Naive thymus-derived CD8-positive, alpha-beta T cell (primary cell): ENCODE measurements at regions not wholly inside any gene's neighbourhood (a gene's known extent, or its start where the extent isn't known, plus 50 kb on each side); places are given as distances from the start of the nearest gene placed in this dataset.

ENCODE experiments used
- ATAC-seq, 2 donors: fragments of 150-1000 bp; cut with Tn5 transposase in 1 of 2; sonication (Bioruptor Pico), chemical (Tn5 transposase) in 1 of 2; 1 replicate in 1 of 2; 2 replicates in 1 of 2; pipeline ENCODE4 v1.10.0; 2021; ENCODE audit warnings: mild to moderate bottlenecking in 2 of 2, moderate library complexity in 2 of 2
- POLR2A ChIA-PET: fragments of 350-600 bp; sonication (Branson Sonifier 250); formaldehyde crosslinking; loops from one replicate; lab custom pipeline; 2021; ENCODE audit warnings: antibody characterized with exemption; lab: Charles Lee
- DNase-seq, 10 donors: peaks; one replicate each; pipeline versions ENCODE4 v3.0.0 to v3.0.0-alpha.2; 2020 to 2022
- H3K27ac Mint-ChIP-seq, 10 donors: one replicate each; pipeline ENCODE4 v1.8.0; 2020 to 2022; ENCODE audit warnings: mild to moderate bottlenecking in 10 of 10, mixed read lengths in 10 of 10, moderate library complexity in 4 of 10, inconsistent platforms in 1 of 10
- H3K27me3 Mint-ChIP-seq, 5 donors: one replicate each; pipeline ENCODE4 v1.8.0; 2021 to 2022; ENCODE audit warnings: mixed read lengths in 5 of 5
- H3K36me3 Mint-ChIP-seq, 3 donors: one replicate each; pipeline ENCODE4 v1.8.0; 2020 to 2022; ENCODE audit warnings: mixed read lengths in 3 of 3, mild to moderate bottlenecking in 2 of 3, inconsistent platforms in 1 of 3
- H3K4me1 Mint-ChIP-seq, 4 donors: one replicate each; pipeline ENCODE4 v1.8.0; 2021 to 2022; ENCODE audit warnings: mixed read lengths in 4 of 4
- H3K4me3 Mint-ChIP-seq, 10 donors: one replicate each; pipeline ENCODE4 v1.8.0; 2020 to 2022; ENCODE audit warnings: mild to moderate bottlenecking in 10 of 10, mixed read lengths in 10 of 10, moderate library complexity in 6 of 10, inconsistent platforms in 1 of 10
- H3K9me3 Mint-ChIP-seq, 9 donors: one replicate each; pipeline ENCODE4 v1.8.0; 2020 to 2022; ENCODE audit warnings: mixed read lengths in 9 of 9, mild to moderate bottlenecking in 3 of 9, inconsistent platforms in 1 of 9, moderate library complexity in 1 of 9

DNA sequence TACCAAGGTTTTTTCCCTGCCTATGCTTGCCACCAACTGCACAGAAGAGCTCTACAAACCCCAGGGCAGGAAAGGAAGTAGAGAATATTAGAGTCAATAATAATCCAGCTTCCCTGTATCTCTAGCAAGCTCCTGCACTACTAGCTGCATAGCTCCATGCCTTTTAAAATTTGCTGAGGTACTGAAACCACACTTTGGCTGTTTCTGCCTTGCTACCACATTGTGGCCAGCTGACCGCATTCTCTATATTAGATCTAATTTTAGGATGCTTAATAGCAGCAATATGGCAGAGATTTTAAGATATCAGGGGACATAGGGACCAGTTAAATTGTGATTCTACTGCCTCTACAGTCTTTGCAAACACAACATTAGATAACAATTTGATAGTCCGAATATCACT, 534.6 kb downstream of the MBD2 start:
- Mint-ChIP-seq H3K4me1 (peaks cover 0 to 2% (median 0%) of the 10 kb centered on the region in 4 donors), H3K9me3 (peaks cover 0 to 2% (median 0%) of the 10 kb centered on the region in 9 donors), H3K4me3 (no peak overlapping the region), H3K27me3 (no peaks in the 10 kb centered on the region), H3K27ac (no peak overlapping the region), H3K36me3 (no peaks in the 10 kb centered on the region)
- ATAC-seq (no peak), DNase-seq (no peak)
- POLR2A ChIA-PET, result no interaction called here

DNA sequence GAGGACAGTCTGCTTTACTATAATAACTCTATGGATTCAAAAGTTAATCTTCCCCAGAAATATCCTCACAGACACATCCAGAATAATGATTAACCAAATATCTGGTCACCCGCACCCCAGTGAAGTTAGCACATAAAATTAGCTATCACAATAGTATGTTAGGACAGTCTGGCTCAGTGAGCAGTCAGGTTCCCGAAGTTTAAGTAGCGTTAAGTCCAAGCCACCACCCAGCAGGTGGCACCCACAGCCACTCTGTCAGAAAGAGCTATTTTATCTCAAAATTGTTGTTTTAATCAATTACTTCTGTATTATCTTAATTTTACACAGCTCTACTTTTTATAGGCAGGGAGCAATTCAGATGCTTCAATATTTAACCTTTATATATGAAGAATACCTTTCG, 537.5 kb downstream of the MBD2 start:
- Mint-ChIP-seq H3K4me3 (no peak overlapping the region), H3K9me3 (peaks cover 0 to 11% (median 3%) of the 10 kb centered on the region in 9 donors), H3K4me1 (no peaks in the 10 kb centered on the region), H3K27ac (peak overlapping the region in 1 of 10 donors; percentile 19), H3K27me3 (no peaks in the 10 kb centered on the region), H3K36me3 (peaks cover 0 to 5% (median 0%) of the 10 kb centered on the region in 3 donors)
- ATAC-seq, result no peak
- POLR2A ChIA-PET, result no interaction called here
- no peak for DNase-seq

DNA sequence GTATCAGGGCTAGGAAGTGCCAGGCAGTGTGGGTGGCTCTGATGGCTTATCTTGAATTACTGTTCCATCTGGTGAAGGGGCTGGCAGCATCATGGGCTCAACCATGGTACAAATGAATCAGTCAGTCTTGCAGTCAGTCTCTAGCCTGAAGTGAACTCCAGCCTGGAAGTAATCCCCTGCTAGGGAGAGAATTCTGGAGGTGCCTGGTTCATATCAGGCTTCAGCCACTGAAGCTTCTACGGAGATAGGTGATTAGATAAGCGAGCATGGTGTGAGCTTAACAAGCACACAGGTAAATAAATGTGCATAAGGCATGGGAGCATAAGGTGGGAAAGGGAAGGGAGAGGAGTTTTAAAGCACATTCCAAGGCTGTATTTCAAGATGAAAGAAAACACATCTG, 541.7 kb downstream of the MBD2 start:
- Mint-ChIP-seq H3K4me3 (no peak overlapping the region), H3K27me3 (no peaks in the 10 kb centered on the region), H3K27ac (no peak overlapping the region), H3K4me1 (no peaks in the 10 kb centered on the region), H3K36me3 (peaks cover 0 to 5% (median 0%) of the 10 kb centered on the region in 3 donors), H3K9me3 (peaks cover 0 to 11% (median 3%) of the 10 kb centered on the region in 9 donors)
- POLR2A ChIA-PET, result no interaction called here
- DNase-seq, result no peak
- ATAC-seq, result no peak

DNA sequence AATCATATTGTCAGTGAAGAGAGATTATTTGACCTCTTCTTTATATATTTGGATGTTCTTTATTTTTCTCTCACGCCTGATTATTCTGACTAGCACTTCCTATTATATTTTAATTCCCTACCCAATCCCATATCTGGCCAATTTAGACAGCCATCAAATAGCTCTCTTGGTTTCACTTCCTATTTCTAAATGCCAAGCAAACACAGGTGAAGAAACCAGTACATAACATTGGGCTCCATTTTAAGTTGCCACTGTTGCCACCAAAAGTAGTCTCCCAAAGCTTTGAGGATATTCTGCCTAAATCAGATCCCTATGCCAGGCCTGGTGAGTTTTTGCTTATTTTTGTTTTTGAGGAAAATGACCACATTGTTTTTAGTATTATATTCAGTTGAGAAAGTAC, 547.0 kb downstream of the MBD2 start:
- DNase-seq, result no peak

DNA sequence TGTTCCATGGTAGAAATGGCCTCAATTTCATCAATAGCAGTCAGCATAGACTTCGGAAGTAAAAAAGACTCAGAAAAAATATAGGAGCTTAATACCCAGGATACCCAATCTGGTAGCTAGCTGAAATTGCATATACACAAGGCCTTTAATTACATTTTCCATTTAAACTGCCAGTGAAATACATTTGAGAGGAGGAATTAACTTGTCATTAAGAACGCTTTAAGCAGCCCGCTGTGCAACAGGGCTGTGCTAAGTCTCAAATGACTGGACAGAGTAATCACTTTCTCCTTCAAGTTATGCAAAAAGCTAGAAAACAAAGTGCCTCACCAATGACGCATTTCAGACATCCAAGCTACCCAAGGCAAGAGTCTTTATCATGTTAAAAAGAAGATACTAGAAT, 558.8 kb downstream of the MBD2 start:
- POLR2A ChIA-PET, result no interaction called here
- Mint-ChIP-seq H3K36me3 (peaks cover 0 to 12% (median 0%) of the 10 kb centered on the region in 3 donors), H3K4me3 (no peak overlapping the region)

More for the DNA sequence above, 547.0 kb downstream of the MBD2 start:
- H3K27me3 Mint-ChIP-seq, result no peaks in the 10 kb centered on the region
- no peaks in the 10 kb centered on the region for H3K4me1 Mint-ChIP-seq
- peaks cover 0 to 23% (median 4%) of the 10 kb centered on the region in 9 donors for H3K9me3 Mint-ChIP-seq
- H3K4me3 Mint-ChIP-seq, result no peak overlapping the region
- H3K36me3 Mint-ChIP-seq, result no peaks in the 10 kb centered on the region
- POLR2A ChIA-PET, result no interaction called here
- no peak for ATAC-seq
- H3K27ac Mint-ChIP-seq, result no peak overlapping the region

DNA sequence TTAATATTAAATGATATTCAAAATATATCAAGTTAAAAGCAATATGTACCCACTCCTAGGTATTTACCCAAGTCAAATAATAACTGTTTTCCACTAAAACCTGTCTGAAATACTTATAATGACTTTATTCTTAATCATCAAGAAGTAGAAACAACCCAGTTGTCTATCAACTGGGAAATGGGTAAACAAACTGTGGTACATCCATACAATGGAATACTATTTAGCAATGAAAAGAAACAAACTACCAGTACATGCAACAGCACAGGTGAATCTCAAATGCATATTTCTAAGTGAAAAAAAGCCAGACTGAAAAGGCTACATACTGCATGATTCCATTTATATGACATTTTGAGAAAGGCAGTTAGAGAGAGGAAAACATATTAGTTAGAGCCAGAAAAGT, 559.9 kb downstream of the MBD2 start:
- Mint-ChIP-seq H3K4me3 (no peak overlapping the region), H3K27ac (no peak overlapping the region), H3K9me3 (peaks cover 6 to 47% (median 23%) of the 10 kb centered on the region in 9 donors), H3K27me3 (no peaks in the 10 kb centered on the region), H3K36me3 (peaks cover 0 to 12% (median 0%) of the 10 kb centered on the region in 3 donors), H3K4me1 (no peaks in the 10 kb centered on the region)
- POLR2A ChIA-PET, result no interaction called here
- ATAC-seq, result no peak
- no peak for DNase-seq

More for the DNA sequence above, 558.8 kb downstream of the MBD2 start:
- H3K4me1 Mint-ChIP-seq, result no peaks in the 10 kb centered on the region
- no peak for DNase-seq
- ATAC-seq, result no peak
- H3K9me3 Mint-ChIP-seq, result peaks cover 6 to 52% (median 22%) of the 10 kb centered on the region in 9 donors
- no peak overlapping the region for H3K27ac Mint-ChIP-seq
- no peaks in the 10 kb centered on the region for H3K27me3 Mint-ChIP-seq

DNA sequence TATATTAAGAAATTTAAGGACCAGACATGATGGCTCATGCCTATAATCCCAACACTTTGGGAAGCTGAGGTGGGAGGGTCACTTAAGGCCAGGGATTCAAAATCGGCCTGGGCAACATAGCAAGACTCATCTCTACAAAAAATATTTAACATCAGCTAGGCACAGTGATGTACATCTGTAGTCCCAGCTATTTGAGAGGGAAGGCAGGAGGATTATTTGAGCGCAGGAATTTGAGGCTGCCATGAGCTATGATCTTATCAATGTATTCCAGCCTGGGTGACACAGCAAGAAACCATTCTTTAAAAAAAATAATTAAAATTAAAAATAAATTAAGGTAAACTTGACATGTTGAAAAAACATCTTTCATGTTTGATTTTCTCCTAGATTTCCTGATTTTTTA, 564.2 kb downstream of the MBD2 start:
- Mint-ChIP-seq H3K36me3 (peaks cover 0 to 10% (median 0%) of the 10 kb centered on the region in 3 donors), H3K9me3 (peaks cover 7 to 52% (median 22%) of the 10 kb centered on the region in 9 donors), H3K4me3 (no peak overlapping the region), H3K27ac (no peak overlapping the region), H3K4me1 (no peaks in the 10 kb centered on the region), H3K27me3 (no peaks in the 10 kb centered on the region)
- DNase-seq (no peak), ATAC-seq (no peak)
- POLR2A ChIA-PET, result no interaction called here

DNA sequence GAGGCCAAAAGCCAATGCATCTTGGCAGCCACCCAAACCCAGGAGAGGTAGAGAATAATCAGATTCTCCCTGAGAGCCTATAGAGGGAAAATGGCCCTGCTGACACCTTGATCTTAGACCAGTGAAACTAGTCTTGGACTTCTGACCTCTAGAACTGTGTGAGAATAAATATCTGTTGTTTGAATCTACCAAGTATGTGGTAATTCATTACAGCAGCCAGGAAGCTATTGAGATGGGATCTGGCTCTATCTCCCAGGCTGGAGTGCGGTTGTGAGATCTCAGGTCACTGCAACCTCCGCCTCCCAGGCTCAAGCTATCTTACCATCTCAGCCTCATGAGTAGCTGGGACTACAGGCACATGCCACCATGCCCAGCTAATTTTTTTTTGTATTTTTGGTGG, 567.2 kb downstream of the MBD2 start:
- ATAC-seq (no peak), DNase-seq (no peak)
- POLR2A ChIA-PET, result no interaction called here
- Mint-ChIP-seq H3K36me3 (peaks cover 0 to 3% (median 0%) of the 10 kb centered on the region in 3 donors), H3K4me3 (no peak overlapping the region), H3K27ac (no peak overlapping the region), H3K27me3 (no peaks in the 10 kb centered on the region), H3K4me1 (no peaks in the 10 kb centered on the region), H3K9me3 (peaks cover 4 to 42% (median 17%) of the 10 kb centered on the region in 9 donors)

DNA sequence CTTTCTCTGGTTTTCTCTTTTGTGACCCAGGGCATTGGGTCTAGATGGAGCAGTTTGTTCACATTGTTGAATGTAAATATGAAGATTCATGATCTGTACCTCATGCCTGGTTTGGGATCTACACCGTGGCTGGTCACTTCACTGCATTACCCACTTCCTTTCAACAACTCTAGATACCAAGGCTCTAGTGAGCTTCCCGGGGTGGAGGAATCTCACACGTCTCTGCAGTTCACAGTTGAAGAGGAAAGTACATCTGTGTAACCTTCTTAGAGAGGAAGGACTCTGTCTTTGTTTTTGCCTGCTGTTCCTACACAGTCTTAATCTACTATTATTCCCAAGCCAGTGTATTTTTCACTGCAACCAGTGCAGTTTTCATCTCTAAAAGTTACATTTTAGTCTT, 574.8 kb downstream of the MBD2 start:
- Mint-ChIP-seq H3K4me1 (peaks cover 0 to 1% (median 0%) of the 10 kb centered on the region in 4 donors), H3K4me3 (no peak overlapping the region), H3K36me3 (no peaks in the 10 kb centered on the region), H3K9me3 (peaks cover 0 to 16% (median 3%) of the 10 kb centered on the region in 9 donors), H3K27me3 (peaks cover 0 to 4% (median 0%) of the 10 kb centered on the region in 5 donors), H3K27ac (no peak overlapping the region)
- POLR2A ChIA-PET, result no interaction called here
- no peak for ATAC-seq
- DNase-seq, result no peak

DNA sequence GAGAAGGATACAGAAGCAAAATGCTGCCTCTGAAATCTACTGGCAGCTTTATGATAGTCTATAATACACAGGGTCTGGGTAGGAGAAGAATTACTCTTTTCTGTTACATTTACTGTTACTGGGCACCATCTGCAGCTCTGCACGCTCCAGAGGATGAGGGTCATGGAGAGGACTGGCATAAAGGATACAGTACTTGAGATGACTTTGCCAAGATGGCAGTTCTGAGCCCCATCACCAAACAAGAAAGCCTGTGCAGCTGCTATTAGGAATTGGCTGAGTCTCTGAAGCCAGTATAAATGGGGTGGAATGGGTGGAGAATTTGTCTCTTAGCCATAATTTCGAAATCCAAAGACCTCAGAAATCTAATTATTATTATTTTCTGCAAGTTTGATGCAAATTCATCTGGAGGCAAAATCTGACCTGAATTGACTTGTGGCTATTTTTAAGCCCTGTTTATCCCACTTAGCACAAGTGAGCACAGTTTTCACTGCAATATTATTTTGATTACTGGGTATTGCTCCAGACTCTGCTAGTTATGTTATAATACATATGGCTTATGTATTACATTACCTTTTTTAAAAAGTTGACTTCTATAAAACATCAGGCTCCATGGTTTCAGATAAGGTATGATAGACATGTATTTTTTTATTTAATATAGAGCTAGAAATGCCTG, 579.5 kb downstream of the MBD2 start:
- ATAC-seq, result no peak
- H3K36me3 Mint-ChIP-seq, result no peaks in the 10 kb centered on the region

DNA sequence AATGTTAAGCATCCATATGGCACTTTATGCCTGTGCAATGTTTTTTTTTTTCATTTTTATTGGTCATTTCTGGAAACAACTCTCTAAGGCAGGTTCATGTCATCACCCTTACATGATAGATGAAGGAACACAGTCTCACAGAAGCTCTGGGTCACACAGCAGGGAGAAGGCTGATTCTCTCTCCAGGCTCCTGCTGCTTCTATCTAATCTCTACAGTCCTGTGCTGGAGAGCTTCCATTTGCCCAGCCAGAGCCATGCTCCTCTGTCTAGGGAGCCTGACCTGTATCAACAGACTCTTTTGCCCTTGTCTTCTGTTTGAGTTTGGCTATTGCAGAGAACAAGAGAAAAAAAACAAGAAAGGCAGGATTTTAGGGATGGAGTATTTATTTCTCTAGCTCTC, 584.8 kb downstream of the MBD2 start:
- POLR2A ChIA-PET, result no interaction called here
- no peak for DNase-seq

More for the DNA sequence above, 579.5 kb downstream of the MBD2 start:
- peaks cover 0 to 34% (median 14%) of the 10 kb centered on the region in 9 donors for H3K9me3 Mint-ChIP-seq
- POLR2A ChIA-PET, result no interaction called here
- H3K27ac Mint-ChIP-seq, result no peak overlapping the region
- no peak overlapping the region for H3K4me3 Mint-ChIP-seq
- H3K4me1 Mint-ChIP-seq, result no peaks in the 10 kb centered on the region
- no peak for DNase-seq
- no peaks in the 10 kb centered on the region for H3K27me3 Mint-ChIP-seq

DNA sequence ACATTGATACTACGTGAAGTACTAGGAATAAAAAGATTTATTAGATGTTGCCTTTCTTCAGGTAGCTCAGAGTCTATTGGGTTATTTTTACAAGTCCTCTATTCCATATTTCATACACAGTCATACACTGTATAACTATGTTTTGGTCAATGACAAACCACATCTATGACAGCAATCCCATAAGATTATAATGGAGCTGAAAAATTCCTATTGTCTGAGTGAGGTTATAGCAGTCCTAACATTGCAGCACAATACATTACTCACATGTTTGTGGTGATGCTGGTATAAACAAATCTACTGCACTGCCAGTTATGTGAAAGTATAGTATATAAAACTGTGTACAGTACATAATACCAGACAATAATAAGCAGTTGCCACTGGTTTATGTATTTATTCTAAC, 595.1 kb downstream of the MBD2 start:
- POLR2A ChIA-PET, result no interaction called here
- Mint-ChIP-seq H3K9me3 (peaks cover 3 to 52% (median 19%) of the 10 kb centered on the region in 9 donors), H3K4me3 (no peak overlapping the region), H3K27me3 (no peaks in the 10 kb centered on the region), H3K27ac (no peak overlapping the region), H3K4me1 (no peaks in the 10 kb centered on the region), H3K36me3 (no peaks in the 10 kb centered on the region)
- DNase-seq, result no peak
- no peak for ATAC-seq

More for the DNA sequence above, 584.8 kb downstream of the MBD2 start:
- H3K27me3 Mint-ChIP-seq, result no peaks in the 10 kb centered on the region
- no peaks in the 10 kb centered on the region for H3K4me1 Mint-ChIP-seq
- H3K36me3 Mint-ChIP-seq, result no peaks in the 10 kb centered on the region
- no peak overlapping the region for H3K27ac Mint-ChIP-seq
- ATAC-seq, result no peak
- H3K9me3 Mint-ChIP-seq, result peaks cover 0 to 34% (median 13%) of the 10 kb centered on the region in 9 donors
- H3K4me3 Mint-ChIP-seq, result no peak overlapping the region

DNA sequence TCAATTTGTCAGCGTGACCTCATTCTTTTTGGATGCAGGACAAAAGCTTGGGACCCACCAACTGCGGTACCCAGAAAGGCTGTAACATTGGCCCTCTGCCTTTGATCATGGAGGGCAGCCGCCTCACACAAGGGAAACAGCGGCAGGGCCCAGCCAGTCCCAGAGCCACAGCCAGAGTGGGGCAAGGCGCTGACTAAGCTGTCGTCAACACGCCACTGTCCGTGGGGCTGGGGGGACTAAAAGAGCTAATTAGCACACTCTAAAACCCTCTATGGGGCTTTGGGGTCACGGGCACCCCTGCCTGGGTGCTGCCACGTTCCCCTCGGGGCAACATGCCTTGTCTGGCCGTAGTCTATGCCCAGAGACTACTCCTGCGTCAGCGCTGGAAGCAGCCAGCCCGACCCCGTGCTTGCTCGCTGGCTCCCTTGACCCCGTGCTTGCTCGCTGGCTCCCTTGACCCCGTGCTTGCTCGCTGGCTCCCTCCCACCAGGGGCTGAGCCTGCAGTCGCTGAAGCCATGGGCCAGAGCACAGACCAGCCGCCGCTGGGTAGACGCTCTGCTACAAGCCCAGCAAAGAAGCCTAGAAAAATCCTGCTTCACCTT, 598.4 kb downstream of the MBD2 start:
- no peaks in the 10 kb centered on the region for H3K36me3 Mint-ChIP-seq
- POLR2A ChIA-PET, result no interaction called here
- H3K27me3 Mint-ChIP-seq, result no peaks in the 10 kb centered on the region
- peaks cover 0 to 42% (median 9%) of the 10 kb centered on the region in 9 donors for H3K9me3 Mint-ChIP-seq
- no peaks in the 10 kb centered on the region for H3K4me1 Mint-ChIP-seq
- ATAC-seq, result no peak
- no peak overlapping the region for H3K27ac Mint-ChIP-seq
- H3K4me3 Mint-ChIP-seq, result no peak overlapping the region
- DNase-seq, result no peak
